Fibroblast of skin of scalp (primary cell): ENCODE measurements at regions not wholly inside any gene's neighbourhood (a gene's known extent, or its start where the extent isn't known, plus 50 kb on each side); places are given as distances from the start of the nearest gene placed in this dataset.
"Not testable (repeated sequence)": the region's sequence is repeated elsewhere in the genome, so short reads cannot be mapped to it uniquely, and the experiment has no call there.

Experiments used
- DNase-seq: peaks from one replicate; pipeline ENCODE4 v3.0.0-alpha.2; 2013

DNA sequence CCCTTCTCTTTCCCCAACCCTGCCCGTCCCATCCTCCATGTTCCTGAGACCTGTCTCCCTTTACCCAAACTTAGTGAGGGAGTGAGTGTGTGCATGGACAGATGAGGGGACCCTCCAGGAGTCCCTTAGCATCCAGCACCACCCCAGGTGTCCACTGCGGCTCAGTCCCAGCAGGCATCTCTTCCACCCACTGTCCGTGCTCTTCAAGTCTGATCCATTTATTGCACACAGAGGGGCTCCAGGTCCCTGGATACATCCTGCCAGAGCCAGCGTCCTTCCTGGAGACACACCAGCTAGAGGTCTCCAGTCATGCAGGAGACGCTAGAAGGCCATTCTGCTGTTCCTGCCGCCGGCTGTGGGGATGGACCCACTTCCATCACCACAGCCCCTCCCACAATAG lies 239.2 kb downstream of the ADGRD1 start:
- no peak for DNase-seq

DNA sequence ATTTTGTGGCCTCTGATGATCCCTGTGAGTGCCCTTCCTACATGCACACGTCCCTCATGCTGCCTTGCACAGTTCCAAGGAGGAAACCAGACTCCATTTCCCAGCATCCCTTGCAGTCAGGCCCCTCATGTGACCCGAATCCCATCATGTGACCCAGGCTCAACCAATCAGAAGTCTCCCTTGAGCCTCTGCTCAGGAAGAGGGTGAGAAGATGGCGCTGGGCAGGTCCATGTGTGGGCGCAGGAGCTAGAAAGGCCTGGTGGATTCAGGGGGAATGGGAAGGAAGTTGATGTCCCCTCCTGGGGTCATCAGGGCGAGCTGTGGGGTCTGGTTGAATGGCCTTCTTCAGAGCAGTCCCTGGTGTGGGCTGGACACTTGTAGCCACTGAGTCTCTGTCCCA lies 240.5 kb downstream of the ADGRD1 start:
- no peak for DNase-seq

DNA sequence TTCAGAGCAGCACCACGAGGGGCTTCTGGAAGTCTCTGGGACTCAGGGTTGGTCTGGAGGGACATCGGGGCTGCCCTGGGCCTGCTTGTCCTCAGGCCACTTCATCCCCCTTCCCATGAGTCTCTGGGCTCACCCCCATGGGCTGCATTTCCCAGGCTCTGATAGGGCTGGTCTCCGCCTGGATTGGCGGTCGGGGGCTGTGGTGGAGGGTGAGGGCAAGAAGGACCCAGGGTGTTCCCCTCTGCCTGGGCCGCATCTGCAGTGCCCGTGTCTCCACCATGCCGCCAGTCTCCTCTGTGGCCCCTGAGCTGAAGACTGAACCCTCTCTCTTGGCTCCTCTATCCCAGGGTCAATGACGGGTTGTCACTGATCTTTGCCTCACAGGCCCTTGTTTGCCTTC lies 242.1 kb downstream of the ADGRD1 start:
- DNase-seq, result no peak

DNA sequence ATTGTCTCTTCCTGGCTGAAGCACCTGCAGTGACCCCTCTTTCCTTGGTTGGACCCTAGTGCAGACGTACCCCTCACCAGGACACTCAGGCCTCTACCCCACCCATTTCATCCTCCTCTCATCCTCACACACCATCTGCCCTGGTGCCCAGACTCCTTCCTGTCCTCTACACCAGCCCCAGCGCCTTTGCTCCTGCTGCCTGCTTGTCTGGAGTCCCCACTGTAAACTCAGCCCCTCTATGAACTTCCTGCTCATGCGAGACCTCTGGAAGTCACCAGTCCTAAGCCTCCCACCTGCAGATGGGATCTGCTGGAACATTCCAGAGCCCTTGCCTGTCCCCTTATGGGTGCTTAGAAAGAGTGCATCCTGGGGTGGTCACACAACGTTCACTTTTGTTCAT lies 242.5 kb downstream of the ADGRD1 start:
- no peak for DNase-seq

DNA sequence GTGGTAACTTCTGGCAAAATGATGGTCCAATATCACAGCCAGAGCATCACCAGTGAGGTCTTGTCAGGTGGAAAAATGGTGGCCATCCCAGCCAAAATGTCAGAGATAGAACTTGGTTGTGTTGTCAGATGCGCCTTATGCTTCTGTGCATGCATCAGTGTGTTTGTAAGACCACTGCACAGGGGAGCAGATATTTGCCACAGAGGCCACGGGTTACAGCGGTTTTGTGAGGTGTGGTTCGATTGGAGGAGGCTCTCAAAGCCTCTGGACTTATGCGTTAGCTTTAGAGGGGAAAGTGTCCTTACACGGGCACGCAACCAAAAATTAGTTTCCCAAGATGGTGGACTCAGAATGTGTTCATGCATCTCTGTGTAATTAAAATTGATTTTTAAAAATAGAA lies 243.8 kb downstream of the ADGRD1 start:
- no peak for DNase-seq

DNA sequence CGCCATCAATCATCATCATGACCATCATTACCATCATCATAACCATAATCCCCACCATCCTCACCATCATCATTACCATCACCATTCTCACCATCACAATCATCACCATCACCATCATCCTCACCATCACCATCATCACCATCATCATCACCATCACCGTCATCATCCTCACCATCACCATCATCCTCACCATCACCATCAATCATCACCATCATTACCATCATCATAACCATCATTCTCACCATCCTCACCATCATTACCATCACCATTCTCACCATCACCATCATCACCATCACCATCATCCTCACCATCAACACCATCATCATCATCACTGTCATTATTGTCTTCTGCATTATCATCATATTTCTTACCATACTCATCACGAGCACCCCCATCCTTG lies 245.5 kb downstream of the ADGRD1 start:
- DNase-seq, result no peak

DNA sequence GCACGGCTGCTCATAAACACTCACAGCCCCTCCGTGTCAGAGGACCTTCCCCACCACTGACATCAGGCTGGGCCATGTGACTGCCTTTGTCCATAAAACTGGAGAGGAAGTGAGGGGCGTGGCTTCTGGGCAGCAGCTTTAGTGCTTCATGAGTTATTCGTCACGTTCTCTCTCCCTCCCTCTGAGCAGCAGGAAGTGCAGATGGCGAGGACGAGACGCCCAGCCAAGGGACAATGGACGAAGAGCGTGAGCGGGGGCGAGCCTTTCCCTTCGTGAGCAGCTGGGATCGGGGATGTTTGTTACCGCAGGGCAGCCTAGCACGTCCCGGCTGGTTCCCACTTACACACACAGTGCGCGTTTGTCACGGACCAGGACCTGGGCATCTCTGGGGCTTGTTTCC lies 248.2 kb downstream of the ADGRD1 start:
- not testable (repeated sequence) for DNase-seq

DNA sequence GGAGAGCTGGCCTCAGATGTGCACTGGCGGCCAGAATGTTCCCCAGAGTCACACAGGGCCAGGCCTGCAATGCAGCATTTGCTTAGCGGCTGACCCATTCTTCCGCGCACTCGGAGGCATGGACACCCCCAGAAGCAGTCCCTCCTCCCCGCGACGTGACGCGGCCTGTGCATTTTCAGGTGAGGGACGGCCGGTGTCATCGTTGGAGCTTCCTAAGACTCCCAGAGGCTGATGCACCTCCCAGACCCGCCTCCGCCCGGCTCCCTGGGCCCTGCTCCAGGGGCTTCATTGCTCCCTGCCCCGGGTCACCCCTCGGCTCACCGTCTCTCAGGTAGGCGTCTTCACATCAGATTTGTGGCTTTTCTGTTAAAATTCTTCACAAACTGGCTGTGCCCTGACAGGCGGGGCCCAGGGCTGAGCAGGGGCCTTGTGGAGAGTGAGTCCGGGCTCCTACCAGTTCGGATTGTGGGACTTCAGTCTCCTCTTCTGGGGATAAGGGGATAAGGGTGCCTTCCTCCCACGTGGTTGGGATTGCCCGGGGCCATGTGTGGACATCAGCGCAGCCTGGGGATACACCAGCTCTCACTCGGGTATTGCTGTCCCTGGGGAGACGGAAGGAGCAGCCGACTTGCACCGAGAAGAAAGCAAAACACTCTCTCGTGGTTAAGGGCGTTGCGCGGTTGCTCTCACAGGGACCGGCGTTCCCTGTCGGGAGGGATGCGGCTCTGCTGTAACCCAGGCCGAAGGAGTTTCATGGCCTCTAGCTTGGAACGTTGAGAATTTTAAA lies 249.1 kb downstream of the ADGRD1 start:
- no peak for DNase-seq

DNA sequence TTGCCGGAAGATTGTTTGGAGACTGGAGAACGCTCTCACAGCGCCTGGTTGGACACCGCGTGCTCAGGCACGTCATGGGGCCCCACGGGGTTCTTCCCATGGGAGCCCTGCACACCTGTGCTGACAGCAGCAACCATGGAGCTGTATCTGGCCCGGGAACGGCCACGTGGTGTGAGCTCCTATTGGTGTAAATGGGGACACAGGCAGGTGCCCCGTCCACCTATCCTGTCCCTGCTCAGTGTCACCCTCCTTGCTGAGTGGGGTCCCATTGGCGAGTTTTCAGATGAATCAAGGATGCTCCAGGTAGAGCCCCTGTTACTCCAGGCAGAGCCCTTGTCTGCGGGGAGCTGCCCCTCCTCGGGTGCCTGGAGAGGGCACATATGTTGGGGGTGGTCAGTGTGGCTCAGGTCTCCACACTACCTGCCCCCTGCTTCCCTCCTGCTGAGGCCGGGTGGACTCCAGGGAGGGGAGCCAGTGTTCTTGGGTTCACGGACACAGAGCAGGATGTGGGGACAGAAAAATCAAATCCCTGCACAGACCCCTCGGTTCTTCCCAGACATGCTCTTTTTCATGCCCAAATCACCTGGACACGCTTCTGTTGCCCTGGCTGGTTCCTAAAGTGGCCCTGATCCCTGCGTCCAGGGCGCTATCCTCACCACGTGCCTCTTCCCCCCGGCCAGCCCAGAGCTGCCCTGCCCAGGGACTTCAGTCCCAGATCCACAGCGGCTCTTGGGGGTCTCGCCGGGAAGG lies 250.1 kb downstream of the ADGRD1 start:
- no peak for DNase-seq

DNA sequence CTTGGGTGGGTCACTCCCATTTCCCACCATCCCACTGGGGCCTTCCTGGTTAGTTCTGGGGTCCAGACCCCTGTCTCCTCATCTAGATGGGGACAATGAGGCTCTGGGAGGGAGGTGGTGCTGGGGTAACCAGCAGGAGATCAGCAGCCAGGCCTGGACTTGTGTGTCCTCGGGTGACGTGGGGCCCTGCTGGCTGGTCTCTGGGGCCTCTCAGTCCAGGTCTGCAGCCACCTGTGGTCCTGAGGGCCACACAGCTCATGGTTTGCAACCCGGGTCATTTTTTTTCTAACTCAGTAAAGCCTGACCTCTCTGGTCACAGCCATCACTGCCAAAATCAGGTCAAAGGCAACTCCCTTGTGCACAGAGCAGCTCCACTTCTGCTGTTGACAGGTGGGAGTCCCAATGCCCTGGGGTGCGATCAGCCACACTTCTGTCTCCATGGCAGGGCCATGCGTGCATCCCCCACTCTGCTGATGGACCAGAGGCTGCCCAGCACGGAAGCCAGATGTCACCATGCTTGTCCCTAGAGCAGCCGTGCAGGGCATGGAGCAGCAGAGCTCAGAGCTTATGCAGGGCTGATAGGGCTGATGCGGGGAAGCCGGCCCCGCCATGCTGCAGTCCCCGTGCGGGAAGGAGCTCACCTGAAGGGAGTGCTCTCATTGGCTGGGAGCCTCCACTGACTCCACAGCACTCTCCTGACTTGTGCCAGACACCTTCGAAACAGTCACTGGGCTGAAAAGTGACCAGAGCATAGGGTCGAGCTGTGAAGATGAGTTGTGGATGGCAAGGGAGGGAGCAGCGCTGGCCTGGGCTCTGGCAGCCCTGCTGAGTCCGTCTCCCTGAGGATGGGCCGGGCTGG lies 250.9 kb downstream of the ADGRD1 start:
- no peak for DNase-seq

DNA sequence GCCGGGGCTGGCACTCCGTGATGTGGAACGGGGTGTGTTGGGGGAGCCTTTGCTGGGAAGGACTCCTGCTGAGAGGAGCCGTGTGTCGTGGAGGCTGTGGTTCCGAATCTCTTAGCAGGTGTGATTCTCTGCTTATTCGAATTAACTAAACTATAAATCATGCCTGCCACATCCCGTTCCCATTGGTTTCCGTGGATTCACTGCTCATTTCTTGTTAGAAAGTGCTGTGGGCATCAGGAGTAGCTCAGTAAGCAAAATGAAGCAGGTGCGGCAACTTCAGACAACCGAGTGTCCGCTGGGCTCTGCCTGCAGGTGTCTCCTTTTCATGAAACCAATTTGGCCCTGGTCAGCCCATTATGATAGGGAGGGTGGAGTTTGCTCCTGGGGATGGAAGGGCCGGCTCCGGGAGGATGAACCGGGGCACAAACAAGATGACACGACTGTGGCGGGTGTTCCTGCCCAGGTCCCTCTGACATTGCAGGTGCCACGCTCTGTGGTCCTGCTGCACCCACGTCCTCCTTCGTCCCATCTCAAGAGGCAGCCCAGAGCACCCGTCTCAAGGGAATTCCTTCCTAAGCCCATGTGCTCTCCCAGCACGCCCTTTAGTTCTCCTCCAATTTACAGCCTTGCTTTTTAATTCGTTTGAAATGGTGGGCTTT lies 251.7 kb downstream of the ADGRD1 start:
- not testable (repeated sequence) for DNase-seq

DNA sequence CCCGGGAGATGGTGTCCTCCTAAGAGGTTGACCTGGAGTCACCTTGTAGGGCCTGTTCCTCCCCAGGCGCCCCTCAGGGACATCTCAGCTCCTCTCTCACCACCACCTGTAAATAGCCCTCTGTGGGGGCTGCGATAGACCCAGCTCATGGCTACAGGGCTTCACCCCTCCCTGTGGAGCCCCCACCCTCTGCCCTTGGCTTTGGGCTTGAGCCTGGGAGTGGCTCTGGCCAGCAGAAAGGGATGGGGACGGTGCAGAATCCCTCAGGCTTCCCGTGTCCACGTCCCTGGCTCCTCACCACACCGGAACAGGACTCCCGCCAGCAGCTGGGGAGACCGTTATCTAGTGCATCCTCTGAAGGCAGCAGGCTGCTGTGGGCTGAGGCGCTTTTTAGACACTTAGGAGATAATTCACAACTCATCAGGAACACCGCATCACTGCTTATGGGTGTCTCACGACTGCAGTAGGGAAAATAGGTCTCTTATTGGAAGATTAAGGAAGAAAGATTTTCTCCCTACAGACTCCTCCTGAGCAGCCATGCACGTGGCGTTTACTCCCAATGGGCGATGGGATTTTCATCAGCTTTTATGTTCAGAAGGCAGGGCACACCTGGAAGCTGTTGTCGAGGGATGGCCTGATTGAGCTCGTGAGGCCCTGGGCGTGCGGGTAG lies 253.1 kb downstream of the ADGRD1 start:
- DNase-seq, result not testable (repeated sequence)

DNA sequence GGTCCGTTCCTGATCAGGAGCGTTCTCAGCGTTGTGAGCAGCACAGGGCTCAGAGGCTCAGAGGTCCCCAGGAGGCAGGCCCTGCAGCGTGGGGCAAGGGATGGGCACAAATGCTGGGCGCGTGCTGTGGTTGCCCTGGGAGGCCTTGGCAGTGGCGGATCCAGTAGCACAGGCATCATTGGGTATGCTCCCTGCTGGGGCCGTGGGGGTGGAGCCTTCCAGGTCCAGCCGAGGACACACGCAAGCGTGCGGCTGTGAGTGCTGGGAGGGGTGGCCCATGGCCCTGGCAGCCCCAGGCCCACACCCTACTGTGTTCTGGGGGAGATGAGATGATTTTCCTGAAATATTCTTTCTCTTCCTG lies 253.6 kb downstream of the ADGRD1 start:
- DNase-seq, result not testable (repeated sequence)

DNA sequence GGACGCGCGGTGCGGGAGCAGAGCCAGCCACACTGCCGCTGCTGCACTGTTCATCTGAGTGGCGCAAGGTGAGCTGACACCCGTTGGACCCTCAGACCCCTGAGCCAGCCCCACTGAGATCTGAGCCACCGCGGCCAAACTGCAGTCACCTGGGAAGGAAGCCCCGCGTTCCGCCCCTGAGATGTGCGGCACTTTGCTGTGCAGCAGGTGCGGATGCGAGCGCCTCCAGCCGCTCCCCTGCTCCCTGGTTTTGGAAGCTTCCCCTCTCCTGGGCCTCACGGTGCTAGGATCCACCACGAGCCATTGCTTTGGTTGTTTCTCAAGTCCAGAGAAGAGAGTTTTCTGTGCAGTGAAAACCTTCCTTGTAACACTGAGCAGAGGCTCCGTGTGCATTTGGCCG lies 254.1 kb downstream of the ADGRD1 start:
- DNase-seq, result not testable (repeated sequence)

DNA sequence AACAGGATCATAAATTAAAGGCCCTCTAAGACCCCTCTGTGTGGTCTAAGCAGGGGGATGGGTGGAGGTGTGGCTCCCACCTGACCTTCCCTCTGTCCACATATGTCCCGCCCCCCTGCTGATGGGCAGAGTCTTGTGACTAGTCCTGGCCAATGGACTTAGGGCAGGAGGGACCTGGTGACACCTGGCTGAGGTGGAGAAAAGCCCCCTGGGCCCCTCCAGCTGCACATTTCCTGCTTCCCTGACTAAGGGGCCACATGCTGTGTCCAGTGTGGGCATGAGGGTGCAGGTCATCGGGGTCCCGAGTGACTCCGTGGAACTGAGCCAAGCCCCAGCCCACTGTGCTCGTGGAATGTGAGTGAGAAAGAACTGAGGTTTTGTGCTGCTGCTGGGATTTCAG lies 254.7 kb downstream of the ADGRD1 start:
- no peak for DNase-seq

DNA sequence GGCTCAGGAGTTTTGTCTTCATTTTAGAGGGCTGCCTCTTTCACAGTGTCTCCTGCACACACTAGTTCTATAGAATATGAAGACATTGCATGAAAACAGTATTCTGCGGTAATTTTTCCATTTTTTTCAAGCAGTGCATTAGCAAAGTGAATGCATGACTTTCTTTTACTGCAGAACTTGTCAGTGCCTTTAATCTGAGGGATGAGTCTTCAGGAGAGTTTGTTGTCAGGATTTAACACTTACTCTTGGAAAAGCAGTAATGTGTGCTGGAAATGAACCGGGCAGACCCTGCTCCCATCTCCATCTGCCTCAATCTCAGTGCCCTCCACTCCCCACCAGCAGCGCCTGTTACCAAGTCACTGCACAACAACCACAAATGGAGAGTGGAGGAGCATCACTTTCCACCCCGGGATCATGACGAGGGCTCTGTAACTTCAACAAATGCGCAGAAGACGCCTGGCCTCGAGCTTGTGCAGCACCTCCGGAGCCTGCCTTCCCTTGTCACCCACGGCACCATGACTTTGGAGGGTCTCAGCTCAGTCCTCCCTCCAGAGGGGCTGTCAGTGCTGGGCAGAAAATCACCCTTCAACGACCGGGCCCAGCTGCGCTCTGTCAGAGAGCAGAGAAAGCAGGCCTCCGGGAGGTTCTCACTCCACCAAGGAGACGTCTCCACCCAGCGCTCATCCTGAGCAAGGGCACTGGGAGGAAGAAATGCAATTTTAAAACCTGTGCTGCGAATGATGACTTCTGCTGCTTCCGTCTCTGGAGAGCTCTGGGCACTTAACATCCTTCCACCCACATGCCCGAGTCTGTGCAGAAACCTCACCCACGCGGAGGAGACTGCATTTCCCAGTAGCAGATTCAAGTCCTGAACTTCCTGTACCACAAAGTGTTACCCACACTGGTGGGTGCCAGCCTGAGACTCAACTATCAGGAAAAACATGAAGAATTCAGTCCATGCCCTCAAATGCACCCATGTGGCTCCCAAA lies 255.7 kb downstream of the ADGRD1 start:
- no peak for DNase-seq

DNA sequence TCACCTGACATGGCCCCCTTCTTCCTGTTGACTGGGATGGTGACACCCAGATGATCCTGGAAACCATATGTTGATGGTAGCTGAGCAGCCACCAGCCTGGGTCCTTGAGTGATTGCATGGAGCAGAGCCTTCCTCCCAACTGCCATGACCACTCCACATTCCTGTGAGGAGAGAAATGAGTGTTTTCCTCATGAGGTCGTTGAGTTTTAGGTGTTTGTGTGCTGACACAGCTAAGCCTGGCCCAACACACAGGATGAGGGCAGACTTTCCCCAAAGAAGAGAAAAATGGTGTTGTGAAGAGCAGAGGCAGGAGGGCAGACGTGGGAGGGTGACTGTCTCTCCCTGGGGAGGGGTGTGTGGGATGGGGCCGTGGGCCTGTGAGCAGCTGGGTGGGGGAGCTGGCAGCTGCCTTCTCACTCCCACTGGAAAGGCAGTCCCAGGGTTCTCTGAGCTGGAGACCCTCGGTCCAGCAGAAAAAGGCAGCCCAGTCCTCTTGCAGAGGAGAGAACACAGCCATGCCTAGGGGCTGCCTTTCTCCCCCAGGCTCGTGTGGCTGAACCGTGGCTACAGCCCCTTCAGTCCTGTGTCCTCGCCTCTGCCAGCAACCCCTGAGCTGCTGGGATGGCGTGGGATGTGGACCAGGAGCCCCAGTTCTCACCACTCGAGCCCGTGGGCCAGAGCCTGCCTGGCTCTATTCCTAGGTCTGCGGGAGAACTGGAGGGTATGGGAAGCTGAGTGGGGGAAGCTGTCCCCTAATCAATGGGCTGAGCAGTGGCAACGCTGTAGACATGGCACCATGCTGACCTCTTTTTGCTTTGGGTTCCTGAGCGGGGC lies 257.0 kb downstream of the ADGRD1 start:
- no peak for DNase-seq

DNA sequence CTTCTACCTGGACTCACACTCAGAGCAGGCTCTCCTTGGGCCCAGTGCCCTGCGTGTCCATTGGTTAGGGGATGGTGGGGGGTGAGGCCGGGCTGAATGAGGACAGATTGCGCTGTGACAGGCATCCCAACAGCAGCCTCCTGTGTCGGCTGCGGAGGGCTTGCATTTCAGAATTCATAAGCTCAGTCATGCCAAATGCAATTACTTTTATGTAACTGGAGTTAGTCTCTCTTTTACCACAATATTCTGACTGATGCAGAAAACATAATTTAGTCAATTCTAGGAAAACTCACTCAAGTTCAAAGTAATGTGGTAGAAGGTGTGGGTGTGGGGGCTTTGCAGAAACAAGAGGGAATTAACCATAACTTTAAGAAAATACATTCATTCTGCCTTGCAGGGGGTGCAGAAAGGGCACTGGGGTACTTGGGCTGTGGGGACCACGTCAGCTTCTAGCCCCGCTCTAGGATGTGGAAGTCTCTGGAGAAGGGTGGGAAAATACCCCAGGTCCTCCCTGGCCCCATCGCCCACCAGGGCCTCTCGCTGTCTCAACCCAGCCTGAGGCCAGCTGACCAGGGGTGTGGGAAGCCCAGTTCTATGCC lies 257.7 kb downstream of the ADGRD1 start:
- no peak for DNase-seq

DNA sequence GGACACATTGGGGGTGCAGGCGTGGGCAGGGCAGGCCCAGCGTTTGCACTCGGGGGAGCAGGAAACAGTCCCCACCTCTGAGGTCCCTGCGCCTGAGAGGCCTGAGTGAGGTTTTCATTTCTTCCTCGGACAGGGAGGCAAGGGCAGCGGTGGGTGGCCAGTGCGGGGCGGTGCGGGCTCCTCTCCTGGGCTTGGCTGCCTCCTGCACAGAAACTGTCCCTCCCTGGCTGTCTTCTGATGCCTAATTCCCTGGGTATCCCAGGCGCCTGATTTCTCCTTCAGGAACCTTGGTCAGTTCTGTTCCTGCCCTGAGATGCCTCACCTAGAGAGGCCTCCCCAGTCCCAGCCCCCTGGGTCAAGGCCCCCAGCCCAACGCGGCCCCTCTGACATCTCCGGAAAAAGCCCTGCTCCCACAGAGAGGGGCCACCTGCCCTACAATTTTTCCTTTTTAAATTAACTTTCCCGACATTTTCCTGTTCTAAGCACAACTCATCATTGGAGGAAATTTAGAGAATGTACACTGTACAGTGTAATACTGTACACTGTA lies 260.3 kb downstream of the ADGRD1 start:
- no peak for DNase-seq
